ENCODE measurements at regions not wholly inside any gene's neighbourhood (a gene's known extent, or its start where the extent isn't known, plus 50 kb on each side); places are given as distances from the start of the nearest gene placed in this dataset.

DNA sequence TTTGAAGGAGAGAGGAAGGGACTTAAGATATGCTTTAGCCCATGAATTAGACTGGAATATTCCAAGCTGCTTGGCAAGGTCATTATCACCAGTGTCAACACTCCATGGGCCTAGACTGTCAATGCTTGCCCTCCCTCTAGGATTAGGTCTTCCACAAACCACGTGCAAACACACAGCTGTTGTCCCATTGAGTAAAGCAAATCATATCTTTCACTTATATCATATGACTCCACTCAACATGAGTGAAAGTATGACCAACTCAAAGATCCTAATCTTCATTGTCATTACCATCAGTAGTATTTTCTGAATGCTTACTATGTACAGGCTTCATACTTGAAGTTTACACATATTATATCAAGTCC, 57.0 kb upstream of the GRAMD2B start (continued):
- TF ChIP-seq DZIP1 (CRISPR knock-in tag; IDR thresholded peaks at IDR 0.05), result no peak
- no peak for TF ChIP-seq RNF2 (conservative IDR thresholded peaks at IDR 0.05; ENCODE audit: low read depth)
- no peak for TF ChIP-seq TEAD2 (CRISPR knock-in tag; IDR thresholded peaks at IDR 0.05)
- TF ChIP-seq ZNF292 (CRISPR knock-in tag; IDR thresholded peaks at IDR 0.05; ENCODE audit: borderline replicate concordance, low read depth), result no peak
- peak; percentile 89 for TF ChIP-seq SAP130 (CRISPR knock-in tag; IDR thresholded peaks at IDR 0.05; ENCODE audit: low read depth)
- TF ChIP-seq LCORL (IDR thresholded peaks at IDR 0.05), result no peak
- TF ChIP-seq LCORL (CRISPR knock-in tag; IDR thresholded peaks at IDR 0.05), result no peak
- no peak for TF ChIP-seq NFYC (CRISPR knock-in tag; IDR thresholded peaks at IDR 0.05)
- TF ChIP-seq SRF (IDR thresholded peaks at IDR 0.05; ENCODE audit: low read depth, low read length), result no peak
- TF ChIP-seq FOXA3 (CRISPR knock-in tag; IDR thresholded peaks at IDR 0.05), result peak; percentile 75
- TF ChIP-seq TMF1 (CRISPR knock-in tag; IDR thresholded peaks at IDR 0.05; ENCODE audit: low read depth), result no peak
- TF ChIP-seq RFXAP (CRISPR knock-in tag; IDR thresholded peaks at IDR 0.05; ENCODE audit: borderline replicate concordance), result no peak
- TF ChIP-seq IRF2 (CRISPR knock-in tag; IDR thresholded peaks at IDR 0.05), result peak; percentile 57; the same call in 1 of the 2 replicates
- TF ChIP-seq ZNF709 (CRISPR knock-in tag; IDR thresholded peaks at IDR 0.05), result no peak
- peak; percentile 31; the same call in 1 of the 2 replicates for TF ChIP-seq ISL2 (CRISPR knock-in tag; IDR thresholded peaks at IDR 0.05)
- 0 out of 2 replicates have a peak, but pooled peaks have one; percentile 30 for TF ChIP-seq KDM4B (CRISPR knock-in tag; IDR thresholded peaks at IDR 0.05)
- TF ChIP-seq CHD4 (IDR thresholded peaks at IDR 0.05; ENCODE audit: borderline replicate concordance, low read length), result no peak
- no peak for TF ChIP-seq TBX2 (CRISPR knock-in tag; IDR thresholded peaks at IDR 0.05; ENCODE audit: borderline replicate concordance)
- no peak for TF ChIP-seq SMARCE1 (IDR thresholded peaks at IDR 0.05; ENCODE audit: borderline replicate concordance)
- TF ChIP-seq RAD51 (IDR thresholded peaks at IDR 0.05; ENCODE audit: borderline replicate concordance), result no peak
- TF ChIP-seq MAX (IDR thresholded peaks at IDR 0.05), result peak; percentile 80
- peak; percentile 87 for TF ChIP-seq SKI (IDR thresholded peaks at IDR 0.05; ENCODE audit: partially characterized antibody)
- TF ChIP-seq MAFF (IDR thresholded peaks at IDR 0.05; ENCODE audit: low read depth, low read length), result no peak
- TF ChIP-seq GZF1 (CRISPR knock-in tag; IDR thresholded peaks at IDR 0.05), result no peak
- no peak for TF ChIP-seq ZNF160 (CRISPR knock-in tag; IDR thresholded peaks at IDR 0.05)
- no peak for TF ChIP-seq ZNF891 (CRISPR knock-in tag; IDR thresholded peaks at IDR 0.05)
- no peak for TF ChIP-seq ZSCAN29 (CRISPR knock-in tag; conservative IDR thresholded peaks at IDR 0.05)
- TF ChIP-seq RARA (CRISPR knock-in tag; IDR thresholded peaks at IDR 0.05), result peak; percentile 86
- TF ChIP-seq ZNF777 (CRISPR knock-in tag; IDR thresholded peaks at IDR 0.05), result no peak
- TF ChIP-seq NAIF1 (CRISPR knock-in tag; IDR thresholded peaks at IDR 0.05; ENCODE audit: borderline replicate concordance), result no peak
- no peak for TF ChIP-seq ZNF138 (CRISPR knock-in tag; IDR thresholded peaks at IDR 0.05; ENCODE audit: low read depth)
- no peak for TF ChIP-seq HOXA5 (CRISPR knock-in tag; IDR thresholded peaks at IDR 0.05)
- TF ChIP-seq ZNF333 (CRISPR knock-in tag; IDR thresholded peaks at IDR 0.05; ENCODE audit: borderline replicate concordance), result no peak
- no peak for TF ChIP-seq MAFG (CRISPR knock-in tag; IDR thresholded peaks at IDR 0.05)
- peak; percentile 64; the same call in 1 of the 2 replicates for TF ChIP-seq FOXO1 (CRISPR knock-in tag; IDR thresholded peaks at IDR 0.05)
- no peak for TF ChIP-seq ZNF232 (CRISPR knock-in tag; IDR thresholded peaks at IDR 0.05; ENCODE audit: borderline replicate concordance)
- no peak for TF ChIP-seq ZNF24 (IDR thresholded peaks at IDR 0.05)

Data from HepG2 (cell line).